HepG2 (cell line): ENCODE measurements at regions not wholly inside any gene's neighbourhood (a gene's known extent, or its start where the extent isn't known, plus 50 kb on each side); places are given as distances from the start of the nearest gene placed in this dataset.

Source experiments
- ATAC-seq: fragments of 200-7000 bp; cut with Tn5 transposase; 3 replicates; pipeline ENCODE4 v1.9.1; 2020; ENCODE audit warnings: mild to moderate bottlenecking, moderate library complexity
- BruUV-seq: library from RNA; stranded (reverse); fragments of 400-500 nt; replicated peaks from 2 replicates; lab custom pipeline; 2021; lab: Mats Ljungman, UMichigan
- CTCF ChIA-PET: fragments of 300-600 bp; formaldehyde crosslinking; extraction: SDS; loops from one replicate; lab custom pipeline; 2021; ENCODE audit warnings: low total read pairs, inconsistent platforms, low intra/inter-chr PET ratio; lab: Yijun Ruan, JAX
- POLR2A ChIA-PET: fragments of 350-600 bp; sonication (Branson Sonifier 250); formaldehyde crosslinking; loops from one replicate; lab custom pipeline; 2020; ENCODE audit warnings: antibody characterized with exemption, inconsistent platforms; lab: Yijun Ruan, JAX
- DNase-seq: peaks from one replicate; pipeline ENCODE4 v3.0.0-alpha.2; 2015; ENCODE audit warnings: low spot score
- FAIRE-seq: peaks from 3 replicates; lab custom pipeline; 2011; peaks lifted over from hg19 to GRCh38; lab: Jason Lieb, UNC
- H2AFZ ChIP-seq: one replicate; pipeline ENCODE4 v1.6.1; 2011; ENCODE audit warnings: low read length, inconsistent platforms
- H3K27ac ChIP-seq: fragments of 300-600 bp; 3 replicates; pipeline ENCODE4 v1.8.0; 2011; ENCODE audit warnings: mixed run types, mild to moderate bottlenecking, mixed read lengths, low read length, inconsistent platforms; ENCODE audit not compliant: insufficient read depth; ENCODE audit errors: extremely low read length
- H3K27me3 ChIP-seq, 2 experiments: fragments of 200-600 bp in 1 of 2; 2 replicates in 1 of 2; 3 replicates in 1 of 2; pipeline versions ENCODE4 v1.6.0 to v1.8.0; 2011; ENCODE audit warnings: low read length in 2 of 2, mild to moderate bottlenecking in 2 of 2, moderate library complexity in 2 of 2, inconsistent platforms in 1 of 2; ENCODE audit not compliant: insufficient read depth in 2 of 2, control insufficient read depth in 1 of 2
- H3K36me3 ChIP-seq, 2 experiments: fragments of 200-600 bp in 1 of 2; replicated peaks in 1 of 2; 2 replicates in 1 of 2; 3 replicates in 1 of 2; pipeline versions ENCODE4 v1.5.1 to v1.8.0; 2011; ENCODE audit warnings: low read length in 2 of 2, inconsistent platforms in 1 of 2; ENCODE audit not compliant: insufficient read depth in 2 of 2, control insufficient read depth in 1 of 2
- H3K4me1 ChIP-seq: 2 replicates; pipeline ENCODE4 v1.5.1; 2012; ENCODE audit warnings: low read length, inconsistent platforms; ENCODE audit not compliant: insufficient read depth
- H3K4me2 ChIP-seq: 2 replicates; pipeline ENCODE4 v1.6.0; 2011; ENCODE audit warnings: low read depth, low read length, inconsistent platforms
- H3K4me3 ChIP-seq, 3 experiments: fragments of 200-600 bp in 1 of 3; sonication (generic), shearing (Covaris generic) in 1 of 3; replicated peaks in 1 of 3; 2 replicates each; pipeline ENCODE4 v1.5.1; 2011 to 2016; ENCODE audit warnings: low read length in 3 of 3, inconsistent platforms in 2 of 3, low read depth in 2 of 3, mild to moderate bottlenecking in 2 of 3, control low read depth in 1 of 3, mixed read lengths in 1 of 3; ENCODE audit not compliant: insufficient read depth in 1 of 3
- H3K79me2 ChIP-seq: one replicate; pipeline ENCODE4 v1.6.1; 2011; ENCODE audit warnings: low read length, inconsistent platforms; ENCODE audit not compliant: insufficient read depth
- H3K9ac ChIP-seq: 2 replicates; pipeline ENCODE4 v1.6.0; 2011; ENCODE audit warnings: mild to moderate bottlenecking, low read depth, low read length, inconsistent platforms; ENCODE audit not compliant: insufficient read depth
- H3K9me3 ChIP-seq: 2 replicates; pipeline ENCODE4 v1.5.1; 2012; ENCODE audit warnings: mild to moderate bottlenecking, low read length
- H4K20me1 ChIP-seq: 2 replicates; pipeline ENCODE4 v1.6.0; 2011; ENCODE audit warnings: inconsistent platforms, mild to moderate bottlenecking, low read length, moderate library complexity; ENCODE audit not compliant: insufficient read depth
- PAF1 ChIP-seq: IDR thresholded peaks from 2 replicates; pipeline ENCODE4 v1.6.1; 2016; ENCODE audit warnings: missing genetic modification reagents, missing compliant biosample characterization
- PAX8 ChIP-seq: sonication (generic); formaldehyde crosslinking; IDR thresholded peaks from 2 replicates; pipeline ENCODE4 v1.8.0; 2022; ENCODE audit warnings: mild to moderate bottlenecking, missing genetic modification reagents, borderline replicate concordance
- PHF8 ChIP-seq: sonication (generic); formaldehyde crosslinking; IDR thresholded peaks from 2 replicates; pipeline ENCODE4 v1.5.0; 2020; ENCODE audit warnings: missing genetic modification reagents
- SMARCC2 ChIP-seq: fragments of 450-650 bp; IDR thresholded peaks from 2 replicates; pipeline ENCODE4 v1.6.1; 2017; ENCODE audit warnings: antibody characterized with exemption, mild to moderate bottlenecking
- SRSF9 ChIP-seq: fragments of 200-400 bp; formaldehyde crosslinking; IDR thresholded peaks from 2 replicates; pipeline ENCODE4 v1.6.1; 2018; ENCODE audit warnings: borderline replicate concordance, mild to moderate bottlenecking, low read depth, low read length; ENCODE audit not compliant: insufficient read depth, poor library complexity, severe bottlenecking
- ZBTB49 ChIP-seq: sonication (generic); formaldehyde crosslinking; IDR thresholded peaks from 2 replicates; pipeline ENCODE4 v1.4.0; 2020; ENCODE audit warnings: missing genetic modification reagents, borderline replicate concordance
- ZNF205 ChIP-seq: IDR thresholded peaks from 2 replicates; pipeline ENCODE4 v1.6.1; 2018; ENCODE audit warnings: missing biosample characterization, missing genetic modification reagents
- ZNF496 ChIP-seq: sonication (generic); formaldehyde crosslinking; IDR thresholded peaks from 2 replicates; pipeline ENCODE4 v1.8.1; 2023; ENCODE audit warnings: mild to moderate bottlenecking, moderate library complexity, missing genetic modification reagents; ENCODE audit not compliant: insufficient replicate concordance
- ZNF691 ChIP-seq: sonication (generic); formaldehyde crosslinking; IDR thresholded peaks from 2 replicates; pipeline ENCODE4 v1.4.0; 2020; ENCODE audit warnings: missing genetic modification reagents, low read depth, mild to moderate bottlenecking, borderline replicate concordance
- in situ Hi-C: cut with HindIII; loops from 2 replicates; pipeline ENCODE4 v1.10.0; 2017; ENCODE audit warnings: low pct_unique_long_range_greater_than_20kb; ENCODE audit not compliant: extremely low pct_ligation_motif_present
- intact Hi-C: fragments of 100-400 bp; cut with micrococcal nuclease; formaldehyde crosslinking; loops from one replicate; pipeline ENCODE4 v1.10.0; 2022; ENCODE audit not compliant: unreplicated experiment

- BruUV-seq: no TSS peak
- in situ Hi-C loops (no loop called here), intact Hi-C loops (no loop called here)
- ChIA-PET CTCF (no interaction called here), POLR2A (no interaction called here)
- DNase-seq (no peak), ATAC-seq (no peak), FAIRE-seq (no peak)
- H3K9me3 ChIP-seq: no peaks in the 10 kb centered on the region
- no peaks in the 10 kb centered on the region for H4K20me1 ChIP-seq
- H3K36me3 ChIP-seq: no peaks in the 10 kb centered on the region
- no peak overlapping the region for H3K27ac ChIP-seq
- no peaks in the 10 kb centered on the region for H3K79me2 ChIP-seq
- H2AFZ ChIP-seq: no peak overlapping the region
- TF ChIP-seq ZNF205 (CRISPR knock-in tag) (no peak), PHF8 (CRISPR knock-in tag) (no peak), PAX8 (no peak), PAF1 (CRISPR knock-in tag) (no peak), ZNF496 (CRISPR knock-in tag) (no peak), SRSF9 (no peak), ZNF691 (CRISPR knock-in tag) (no peak), SMARCC2 (no peak), ZBTB49 (CRISPR knock-in tag) (no peak)
- H3K4me3 ChIP-seq: no peak overlapping the region
- H3K4me2 ChIP-seq: no peak overlapping the region
- H3K9ac ChIP-seq: no peak overlapping the region
- no peaks in the 10 kb centered on the region for H3K4me1 ChIP-seq
- H3K27me3 ChIP-seq: no peaks in the 10 kb centered on the region
These were observed 270.6 kb downstream of the FBXO8 start for GRCh38 chr4:174012886-174013259.
